Activated naive CD8-positive, alpha-beta T cell (primary cell): ENCODE measurements at regions not wholly inside any gene's neighbourhood (a gene's known extent, or its start where the extent isn't known, plus 50 kb on each side); places are given as distances from the start of the nearest gene placed in this dataset.

Experiments used
- H3K27ac Mint-ChIP-seq: one replicate; pipeline ENCODE4 v1.8.0; 2021; ENCODE audit warnings: mixed read lengths
- H3K27me3 Mint-ChIP-seq: one replicate; pipeline ENCODE4 v1.8.0; 2021; ENCODE audit warnings: mixed read lengths
- H3K36me3 Mint-ChIP-seq: one replicate; pipeline ENCODE4 v1.8.0; 2021; ENCODE audit warnings: mixed read lengths
- H3K4me1 Mint-ChIP-seq: one replicate; pipeline ENCODE4 v1.8.0; 2021; ENCODE audit warnings: low read depth, mixed read lengths
- H3K4me3 Mint-ChIP-seq: one replicate; pipeline ENCODE4 v1.8.0; 2021; ENCODE audit warnings: mild to moderate bottlenecking, mixed read lengths
- H3K9me3 Mint-ChIP-seq: one replicate; pipeline ENCODE4 v1.8.0; 2021; ENCODE audit warnings: low read depth, mixed read lengths

DNA sequence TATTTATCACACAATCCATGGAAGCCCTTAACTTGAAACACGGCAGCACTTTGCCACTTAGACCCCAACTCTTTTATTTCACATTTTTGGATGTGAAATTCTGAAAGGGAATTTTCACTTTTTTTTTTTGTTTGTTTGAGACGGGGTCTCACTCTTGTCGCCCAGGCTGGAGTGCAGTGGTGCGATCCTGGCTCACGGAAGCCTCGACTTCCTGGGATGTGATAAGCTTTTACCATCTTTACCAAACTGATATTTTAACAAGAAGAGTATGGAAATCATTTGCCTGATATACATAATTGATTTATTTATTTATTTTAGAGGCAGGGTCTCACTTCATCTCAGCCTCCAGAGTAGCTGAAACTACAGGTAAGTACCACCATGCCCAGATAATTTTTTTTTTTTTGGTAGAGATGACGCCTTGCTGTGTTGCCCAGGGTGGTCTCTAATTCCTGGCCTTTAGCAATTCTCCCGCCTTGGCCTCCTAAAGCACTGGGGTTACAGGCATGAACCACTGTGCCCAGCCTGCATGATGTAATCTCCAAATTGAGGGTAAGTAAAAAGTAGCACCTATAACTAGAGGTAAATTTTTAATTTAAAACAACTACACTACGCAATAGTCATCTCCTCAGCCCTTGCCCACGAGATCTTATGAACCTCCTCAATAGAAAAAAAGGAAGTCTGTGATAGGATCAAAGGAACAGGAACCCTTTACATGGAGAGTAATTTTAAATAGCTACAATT lies 180.7 kb upstream of the KLF14 start:
- H3K4me3 Mint-ChIP-seq: peak overlapping the region; percentile 93
- H3K36me3 Mint-ChIP-seq: peaks cover 56% of the 10 kb centered on the region
- H3K27me3 Mint-ChIP-seq: no peaks in the 10 kb centered on the region

DNA sequence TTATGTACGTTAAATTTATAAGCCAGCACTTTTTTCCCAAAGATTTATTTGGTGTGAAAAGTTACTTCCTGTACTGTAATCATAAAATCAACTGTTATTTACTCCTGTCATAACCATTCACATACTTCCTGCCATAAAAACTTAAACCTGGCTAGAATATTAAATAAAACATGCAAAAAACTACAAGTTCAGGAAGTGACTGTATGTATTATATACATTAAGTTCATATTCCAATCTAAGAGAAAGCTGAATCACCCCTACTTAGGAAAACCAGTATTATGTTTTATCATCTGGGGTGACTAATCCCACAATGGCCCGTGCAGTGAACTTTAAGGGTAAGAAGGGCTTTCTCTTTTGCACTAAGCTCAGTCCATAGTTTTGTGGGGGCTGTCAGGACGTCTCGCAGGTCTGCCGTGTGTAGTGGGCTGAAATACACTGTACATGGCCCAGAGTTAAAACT lies 183.7 kb upstream of the KLF14 start:
- Mint-ChIP-seq H3K4me1 (peaks cover 87% of the 10 kb centered on the region), H3K9me3 (no peaks in the 10 kb centered on the region), H3K27ac (peak overlapping the region; percentile 88), H3K4me3 (peak overlapping the region; percentile 71), H3K27me3 (no peaks in the 10 kb centered on the region), H3K36me3 (peaks cover 35% of the 10 kb centered on the region)

More for the DNA sequence above, 180.7 kb upstream of the KLF14 start:
- H3K4me1 Mint-ChIP-seq: peaks cover 95% of the 10 kb centered on the region
- no peaks in the 10 kb centered on the region for H3K9me3 Mint-ChIP-seq
- H3K27ac Mint-ChIP-seq: peak overlapping the region; percentile 100

DNA sequence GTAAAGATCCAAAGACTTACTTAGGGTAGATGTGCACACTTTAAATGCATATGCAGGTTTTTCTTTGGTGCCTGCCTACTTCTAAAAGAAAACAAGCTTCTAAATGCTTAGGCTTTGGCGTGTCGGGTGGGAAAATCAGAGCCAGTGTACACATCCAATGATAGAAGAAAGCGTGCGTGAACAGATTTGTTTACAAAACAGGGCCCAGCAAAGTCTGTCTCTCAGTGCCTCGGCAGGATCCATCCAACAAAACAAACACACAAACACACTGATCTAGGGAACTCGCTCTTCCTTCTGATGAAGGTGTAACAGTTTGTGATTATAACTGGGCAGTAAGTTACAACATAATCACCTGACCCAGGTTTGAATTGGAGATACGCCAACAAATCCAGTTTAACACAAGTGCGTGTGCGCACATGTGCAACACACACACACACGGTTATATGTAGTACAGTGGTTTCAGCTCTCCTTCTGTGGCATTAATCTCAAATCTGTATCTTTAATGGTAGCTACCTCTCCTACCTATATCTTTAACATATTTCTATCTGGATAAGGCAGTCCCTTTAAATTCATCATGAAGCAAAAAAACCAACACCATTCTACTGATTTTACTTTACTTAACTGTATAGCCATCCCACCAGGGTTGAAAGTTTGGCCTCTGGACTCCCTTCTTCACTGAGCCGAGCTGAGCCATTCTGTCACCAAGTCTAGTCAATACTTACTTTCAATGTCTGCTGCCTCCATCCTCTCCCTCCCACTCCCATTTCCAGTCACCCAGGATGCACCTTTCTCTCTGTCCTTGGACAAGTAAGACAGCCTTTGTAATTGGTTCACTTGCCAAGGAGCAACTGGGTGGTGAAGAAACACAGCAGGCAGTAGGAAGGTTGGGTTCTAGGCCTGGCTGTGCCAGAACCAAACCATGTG lies 184.4 kb upstream of the KLF14 start:
- no peaks in the 10 kb centered on the region for H3K9me3 Mint-ChIP-seq
- peak overlapping the region; percentile 88 for H3K27ac Mint-ChIP-seq
- no peaks in the 10 kb centered on the region for H3K27me3 Mint-ChIP-seq
- H3K4me3 Mint-ChIP-seq: peak overlapping the region; percentile 71
- H3K36me3 Mint-ChIP-seq: peaks cover 38% of the 10 kb centered on the region
- peaks cover 90% of the 10 kb centered on the region for H3K4me1 Mint-ChIP-seq

DNA sequence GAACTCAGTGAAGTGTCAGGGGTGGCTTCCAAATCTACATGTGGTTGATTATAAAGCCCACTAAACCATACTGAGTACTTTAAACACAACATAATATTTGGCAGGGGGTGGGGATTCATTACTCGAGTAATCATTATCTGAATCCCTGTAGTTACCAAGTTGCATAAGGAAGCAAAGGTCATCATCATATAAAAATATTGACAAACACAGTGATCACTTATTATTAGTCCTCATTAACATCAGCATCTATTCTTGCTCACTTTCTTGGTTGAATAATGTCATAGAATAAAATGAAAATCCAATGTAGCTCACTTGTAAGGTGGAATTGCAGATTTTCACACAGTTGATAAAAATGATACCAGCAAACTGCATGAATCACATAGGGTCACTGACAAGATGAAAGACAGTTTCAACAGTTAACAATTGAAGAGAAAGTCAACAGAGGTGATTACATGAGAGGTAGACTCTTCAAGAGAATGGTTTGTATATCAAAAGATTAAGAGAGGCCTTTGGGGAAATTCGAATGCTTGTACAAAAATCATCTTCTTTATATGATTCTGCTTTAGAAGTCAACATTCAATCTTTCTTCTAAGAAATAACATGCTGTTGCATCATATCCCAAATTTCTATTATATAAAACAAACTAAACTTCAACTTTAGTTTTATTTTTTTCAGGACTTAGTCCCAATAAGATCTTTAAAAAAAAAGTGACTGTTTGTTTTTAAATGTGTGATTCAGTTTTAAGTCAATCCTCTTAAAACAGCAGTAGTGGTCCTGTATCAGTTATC lies 185.5 kb upstream of the KLF14 start:
- Mint-ChIP-seq H3K9me3 (no peaks in the 10 kb centered on the region), H3K36me3 (peaks cover 38% of the 10 kb centered on the region), H3K27ac (peak overlapping the region; percentile 88), H3K27me3 (no peaks in the 10 kb centered on the region), H3K4me1 (peaks cover 87% of the 10 kb centered on the region), H3K4me3 (peak overlapping the region; percentile 71)

DNA sequence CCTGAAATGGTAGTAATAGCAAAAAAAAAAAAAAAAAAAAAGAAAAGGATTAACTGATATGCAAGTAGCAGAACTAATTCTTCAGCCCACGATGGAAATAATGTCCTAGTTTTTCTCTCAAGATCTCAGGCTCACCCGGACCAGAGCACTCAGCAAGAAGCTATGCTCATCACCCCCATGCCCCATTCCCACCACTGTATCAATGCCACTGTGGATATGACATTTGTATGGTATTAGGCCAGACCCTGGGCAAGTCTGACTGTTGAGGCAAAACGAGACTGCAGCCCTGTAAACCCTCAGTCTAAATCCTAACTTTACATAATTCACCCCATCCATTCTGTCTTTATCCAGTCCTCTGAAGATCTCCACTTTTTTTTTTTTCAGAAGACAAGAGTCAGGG lies 186.1 kb upstream of the KLF14 start:
- Mint-ChIP-seq H3K4me1 (peaks cover 84% of the 10 kb centered on the region), H3K9me3 (no peaks in the 10 kb centered on the region), H3K27me3 (no peaks in the 10 kb centered on the region), H3K27ac (peak overlapping the region; percentile 87), H3K36me3 (peaks cover 35% of the 10 kb centered on the region), H3K4me3 (peak overlapping the region; percentile 54)

DNA sequence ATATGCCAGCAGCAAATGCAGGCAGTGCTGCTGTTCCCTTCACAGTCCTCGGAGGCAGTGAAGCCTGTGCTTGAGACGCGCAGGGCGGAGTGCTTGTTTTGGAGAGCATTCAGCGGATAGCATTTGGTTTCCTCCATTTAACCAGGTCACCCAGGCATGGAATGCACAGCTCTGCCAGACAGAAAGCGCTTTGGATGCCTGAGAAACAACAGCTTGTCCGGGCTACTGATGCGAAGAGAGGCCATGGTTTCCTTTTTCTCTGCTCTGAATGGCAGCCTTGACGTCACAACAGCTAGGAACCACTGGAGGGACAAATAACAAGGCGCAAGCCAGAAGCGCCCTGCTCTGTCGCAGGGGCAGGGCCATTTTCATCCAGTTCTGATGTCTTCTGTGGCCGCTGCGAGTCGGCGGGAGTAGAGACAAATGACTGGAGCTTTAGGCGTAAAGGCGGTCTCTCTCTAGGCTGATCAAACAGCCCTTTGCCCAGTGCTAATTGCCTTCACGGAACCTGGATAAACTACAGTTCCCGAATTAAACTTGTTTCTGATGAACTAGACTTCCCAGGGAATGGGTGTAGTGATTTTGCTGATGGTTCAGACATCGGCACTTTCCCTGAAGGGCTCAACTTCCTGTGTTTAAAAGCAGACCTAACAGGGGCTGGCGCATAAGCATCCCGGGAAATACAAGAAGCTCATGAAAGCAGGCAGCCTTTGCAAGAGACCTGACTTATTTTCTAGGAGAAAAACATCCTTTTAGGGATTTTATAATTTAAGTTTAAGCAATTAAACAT lies 187.6 kb upstream of the KLF14 start:
- peaks cover 34% of the 10 kb centered on the region for H3K36me3 Mint-ChIP-seq
- H3K4me1 Mint-ChIP-seq: peaks cover 82% of the 10 kb centered on the region
- H3K27me3 Mint-ChIP-seq: no peaks in the 10 kb centered on the region
- no peaks in the 10 kb centered on the region for H3K9me3 Mint-ChIP-seq
- peak overlapping the region; percentile 87 for H3K27ac Mint-ChIP-seq
- H3K4me3 Mint-ChIP-seq: no peak overlapping the region

DNA sequence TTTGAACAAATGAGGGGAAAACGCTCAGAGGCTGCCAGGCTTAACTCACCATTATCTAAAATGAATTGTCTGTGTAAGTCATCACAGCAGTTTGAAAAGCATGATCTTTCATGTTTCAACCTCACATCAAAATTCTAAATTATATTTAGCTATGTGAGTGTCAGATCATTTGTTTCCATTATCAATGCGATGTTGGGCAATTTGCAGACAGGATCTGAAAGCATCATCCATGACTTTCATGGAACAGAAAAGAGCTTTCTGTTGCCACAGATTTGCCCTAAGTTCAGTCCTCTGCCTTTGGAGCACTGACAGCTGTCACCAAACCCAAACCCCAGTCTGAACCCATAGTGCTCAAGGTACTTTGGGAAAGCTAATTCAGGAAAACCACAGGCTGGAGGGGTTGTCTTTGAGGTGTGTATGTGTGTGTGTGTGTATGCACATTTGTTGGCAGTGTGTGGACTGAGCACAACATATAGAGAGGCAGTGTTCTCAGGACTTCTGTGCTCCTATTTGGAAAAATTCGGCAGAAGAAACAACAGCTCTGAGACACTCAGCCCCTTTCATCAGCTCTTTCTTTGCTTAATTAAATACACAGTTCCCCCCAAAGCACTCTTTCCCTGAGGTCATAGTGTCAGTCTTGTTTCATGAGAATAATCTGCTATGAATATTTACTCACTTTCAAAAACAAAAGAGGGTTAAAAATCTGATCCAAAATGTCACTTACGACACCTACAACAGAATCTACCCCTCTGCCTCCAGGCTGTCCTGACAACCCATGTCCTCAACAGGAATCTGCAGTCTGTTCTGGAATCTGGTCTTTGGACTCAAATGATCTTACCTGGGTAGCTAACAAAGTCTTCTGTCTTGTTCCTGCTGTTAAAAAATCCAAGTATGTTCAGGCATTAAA lies 188.5 kb upstream of the KLF14 start:
- Mint-ChIP-seq H3K4me3 (no peak overlapping the region), H3K9me3 (no peaks in the 10 kb centered on the region), H3K27me3 (no peaks in the 10 kb centered on the region), H3K4me1 (peaks cover 82% of the 10 kb centered on the region), H3K36me3 (peaks cover 31% of the 10 kb centered on the region), H3K27ac (peak overlapping the region; percentile 77)

DNA sequence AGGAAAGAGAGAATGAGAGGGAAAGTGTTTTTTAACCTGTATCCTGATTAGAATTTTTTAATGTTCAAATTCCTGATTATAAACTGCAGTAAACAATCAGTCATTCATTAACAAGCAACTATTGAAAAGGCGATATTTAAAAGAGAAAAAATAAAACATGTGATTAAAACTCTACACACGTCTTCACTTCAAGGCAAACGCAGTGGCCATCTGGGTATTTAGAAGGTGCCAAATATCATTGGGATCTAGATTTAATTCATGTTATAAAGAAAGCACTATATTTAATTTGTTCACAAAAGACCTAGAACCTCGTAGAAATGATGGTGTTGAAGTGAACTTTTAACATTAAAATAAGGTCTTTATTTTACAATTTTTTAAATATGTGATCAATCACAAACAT lies 189.4 kb upstream of the KLF14 start:
- H3K27me3 Mint-ChIP-seq: no peaks in the 10 kb centered on the region
- H3K4me1 Mint-ChIP-seq: peaks cover 81% of the 10 kb centered on the region
- no peaks in the 10 kb centered on the region for H3K9me3 Mint-ChIP-seq
- H3K36me3 Mint-ChIP-seq: peaks cover 26% of the 10 kb centered on the region
- peak overlapping the region; percentile 77 for H3K27ac Mint-ChIP-seq
- H3K4me3 Mint-ChIP-seq: no peak overlapping the region

DNA sequence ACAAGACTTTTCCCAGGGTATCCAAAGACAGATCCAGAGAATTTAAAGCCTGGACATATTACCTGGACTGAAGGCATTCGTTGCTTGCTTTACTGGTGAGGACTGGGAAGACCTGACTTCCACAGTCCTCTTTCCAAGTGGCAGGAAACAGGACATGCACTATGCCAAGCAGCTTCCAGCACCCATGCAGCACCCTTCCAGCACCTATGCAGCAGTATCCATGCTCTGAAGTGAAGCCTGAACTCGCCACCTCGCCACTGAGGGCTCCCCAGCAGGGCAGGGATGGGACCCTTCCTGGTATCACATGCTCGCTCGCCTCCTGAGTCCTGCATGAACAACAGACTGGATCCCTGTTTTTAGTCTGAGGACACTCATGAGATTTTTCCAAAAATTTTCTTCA lies 189.9 kb upstream of the KLF14 start:
- Mint-ChIP-seq H3K36me3 (peaks cover 22% of the 10 kb centered on the region), H3K9me3 (no peaks in the 10 kb centered on the region), H3K27me3 (no peaks in the 10 kb centered on the region), H3K27ac (peak overlapping the region; percentile 41), H3K4me3 (no peak overlapping the region), H3K4me1 (peaks cover 80% of the 10 kb centered on the region)

DNA sequence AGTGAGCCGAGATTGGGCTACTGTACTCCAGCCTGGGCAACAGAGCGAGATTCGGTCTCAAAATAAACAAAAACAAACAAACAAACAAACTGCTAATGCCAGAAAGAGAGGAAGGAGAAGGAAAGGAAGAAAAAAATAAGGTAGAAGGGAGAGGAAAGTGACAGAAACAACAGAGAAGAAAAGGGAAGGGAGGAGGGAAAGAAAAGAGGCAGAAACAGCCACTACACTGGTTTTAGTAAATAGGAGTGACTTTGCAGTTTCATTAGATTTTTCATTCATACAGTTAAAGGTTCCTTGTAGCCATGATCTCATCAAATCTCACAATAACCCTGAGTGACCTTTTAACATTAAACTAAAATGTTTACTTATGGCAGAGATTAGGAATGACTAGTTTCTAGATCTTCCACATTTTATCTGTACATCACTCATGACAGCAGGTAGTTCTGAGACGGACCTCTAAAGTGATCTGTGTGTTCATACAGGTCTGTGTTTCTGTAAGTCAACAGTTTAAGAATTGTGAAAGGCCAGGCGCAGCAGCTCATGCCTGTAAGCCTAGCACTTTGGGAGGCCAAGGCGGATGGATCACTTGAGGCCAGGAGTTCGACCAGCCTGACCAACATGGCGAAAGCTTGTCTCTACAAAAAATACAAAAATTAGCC lies 191.3 kb upstream of the KLF14 start:
- Mint-ChIP-seq H3K4me1 (peaks cover 80% of the 10 kb centered on the region), H3K27me3 (no peaks in the 10 kb centered on the region), H3K9me3 (no peaks in the 10 kb centered on the region), H3K36me3 (peaks cover 16% of the 10 kb centered on the region), H3K4me3 (peak overlapping the region; percentile 17), H3K27ac (peak overlapping the region; percentile 86)

DNA sequence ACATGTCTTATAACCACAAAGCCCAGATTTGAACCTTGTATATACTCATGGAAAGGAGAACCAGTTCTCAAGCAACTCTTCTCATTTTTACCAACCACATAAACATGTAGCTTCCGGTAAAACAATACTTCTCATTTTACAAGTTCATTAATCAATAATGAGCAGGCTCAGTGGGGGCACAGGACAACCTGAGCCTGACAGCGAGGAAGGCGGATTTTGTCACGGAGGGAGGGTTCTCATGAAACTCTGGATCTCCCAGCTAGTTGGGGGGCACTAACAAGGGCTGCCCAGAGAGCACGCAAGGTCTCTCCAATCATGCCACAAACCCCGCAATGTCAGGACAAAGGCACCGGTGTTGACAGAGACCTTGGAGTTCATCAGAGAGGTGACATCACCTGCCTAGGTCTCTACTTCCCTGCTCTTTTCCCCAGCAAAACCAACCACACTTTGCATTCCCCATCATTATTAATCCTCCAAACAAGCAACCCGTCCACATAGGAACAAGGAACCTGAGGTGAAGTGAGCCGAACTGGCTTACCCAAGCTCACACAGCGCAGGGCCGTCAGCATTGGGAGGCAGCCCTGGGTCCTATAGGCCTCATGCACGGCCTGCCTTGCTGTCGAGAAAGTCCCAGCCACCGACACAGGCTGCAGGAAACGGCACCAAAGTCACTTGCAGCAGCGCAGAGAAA lies 192.1 kb upstream of the KLF14 start:
- peaks cover 14% of the 10 kb centered on the region for H3K36me3 Mint-ChIP-seq
- H3K9me3 Mint-ChIP-seq: no peaks in the 10 kb centered on the region
- no peaks in the 10 kb centered on the region for H3K27me3 Mint-ChIP-seq
- H3K27ac Mint-ChIP-seq: peak overlapping the region; percentile 86
- peaks cover 80% of the 10 kb centered on the region for H3K4me1 Mint-ChIP-seq
- H3K4me3 Mint-ChIP-seq: peak overlapping the region; percentile 20

DNA sequence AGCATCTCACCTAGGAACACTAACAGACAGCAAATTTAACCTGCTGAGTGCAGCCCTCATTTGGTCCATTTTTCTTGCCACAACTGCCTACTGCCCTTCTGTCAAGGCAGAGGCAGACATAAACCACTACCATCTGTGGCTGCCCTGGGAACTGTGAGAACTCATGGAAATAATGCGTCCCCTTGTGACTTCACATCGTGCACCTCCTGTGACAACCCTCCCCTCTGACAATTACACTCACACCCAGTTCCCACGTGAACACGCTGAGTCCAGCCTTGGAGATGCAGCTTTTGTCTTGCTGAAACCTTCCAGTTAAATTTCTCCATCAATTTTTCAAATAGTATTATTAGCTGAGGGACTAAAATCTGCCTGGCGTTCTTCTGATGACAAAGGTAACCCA lies 193.1 kb upstream of the KLF14 start:
- H3K4me1 Mint-ChIP-seq: peaks cover 81% of the 10 kb centered on the region
- H3K36me3 Mint-ChIP-seq: peaks cover 14% of the 10 kb centered on the region
- peak overlapping the region; percentile 69 for H3K4me3 Mint-ChIP-seq

More for the DNA sequence above, 193.1 kb upstream of the KLF14 start:
- no peaks in the 10 kb centered on the region for H3K27me3 Mint-ChIP-seq
- H3K27ac Mint-ChIP-seq: peak overlapping the region; percentile 86
- no peaks in the 10 kb centered on the region for H3K9me3 Mint-ChIP-seq
